ELR (cell line): ENCODE measurements at regions not wholly inside any gene's neighbourhood (a gene's known extent, or its start where the extent isn't known, plus 50 kb on each side); places are given as distances from the start of the nearest gene placed in this dataset.
"Not testable (repeated sequence)": the region's sequence is repeated elsewhere in the genome, so short reads cannot be mapped to it uniquely, and the experiment has no call there.

ENCODE experiments used
- DNase-seq: peaks from one replicate; pipeline ENCODE4 v3.0.0-alpha.2; 2015; ENCODE audit warnings: low read depth

GRCh38 chr4:128566693-128567092, 242.8 kb upstream of the JADE1 start:
- DNase-seq: peak; percentile 24

DNA sequence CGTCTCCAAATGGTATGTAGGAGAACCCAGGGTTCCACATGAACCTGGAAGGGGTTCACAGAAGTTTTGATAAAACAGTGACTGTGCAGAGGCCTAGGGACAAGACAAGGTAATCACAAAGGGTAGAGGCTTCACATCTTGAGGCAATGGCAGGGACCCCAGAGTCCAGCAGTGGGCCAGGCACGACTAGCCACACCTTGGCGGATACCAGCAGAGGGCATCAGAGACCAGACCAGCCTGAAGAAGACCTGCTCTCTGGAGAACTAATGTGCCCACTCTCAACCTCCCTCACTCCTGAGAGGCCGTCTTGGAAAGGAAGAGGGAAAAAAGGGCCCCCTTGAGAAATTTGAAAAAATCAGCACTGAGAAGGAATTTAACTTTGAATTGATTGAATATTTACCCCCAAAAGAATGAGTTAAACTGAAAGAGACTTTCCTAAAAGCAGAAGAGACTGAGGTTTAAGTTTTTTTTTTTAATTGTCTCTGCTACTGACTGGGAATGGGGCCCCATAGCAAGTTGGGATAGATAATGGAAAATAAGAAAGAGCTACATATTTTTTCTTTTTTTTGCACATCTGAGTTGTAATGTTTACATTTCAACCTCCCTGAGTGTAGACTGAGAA, 243.8 kb upstream of the JADE1 start:
- peak; percentile 67 for DNase-seq

DNA sequence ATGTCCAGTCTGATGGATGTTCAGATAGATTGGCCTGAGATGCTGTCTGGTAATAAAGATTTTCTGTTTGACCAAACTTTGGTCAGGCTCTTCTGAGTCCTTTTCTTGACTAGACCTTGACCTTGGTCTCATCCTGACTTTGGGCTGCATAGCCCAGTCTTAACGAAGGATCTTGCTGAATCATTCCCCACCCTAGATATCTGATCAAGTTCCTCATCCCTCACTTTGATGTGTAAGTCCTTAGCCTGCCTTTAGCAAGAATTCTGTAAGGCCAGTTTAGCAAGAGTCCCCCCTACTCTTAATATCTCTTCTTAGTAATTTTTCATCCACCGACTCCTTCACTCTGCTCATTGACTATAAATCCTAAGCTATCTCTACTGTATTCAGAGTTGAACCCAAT, 244.4 kb upstream of the JADE1 start:
- no peak for DNase-seq

DNA sequence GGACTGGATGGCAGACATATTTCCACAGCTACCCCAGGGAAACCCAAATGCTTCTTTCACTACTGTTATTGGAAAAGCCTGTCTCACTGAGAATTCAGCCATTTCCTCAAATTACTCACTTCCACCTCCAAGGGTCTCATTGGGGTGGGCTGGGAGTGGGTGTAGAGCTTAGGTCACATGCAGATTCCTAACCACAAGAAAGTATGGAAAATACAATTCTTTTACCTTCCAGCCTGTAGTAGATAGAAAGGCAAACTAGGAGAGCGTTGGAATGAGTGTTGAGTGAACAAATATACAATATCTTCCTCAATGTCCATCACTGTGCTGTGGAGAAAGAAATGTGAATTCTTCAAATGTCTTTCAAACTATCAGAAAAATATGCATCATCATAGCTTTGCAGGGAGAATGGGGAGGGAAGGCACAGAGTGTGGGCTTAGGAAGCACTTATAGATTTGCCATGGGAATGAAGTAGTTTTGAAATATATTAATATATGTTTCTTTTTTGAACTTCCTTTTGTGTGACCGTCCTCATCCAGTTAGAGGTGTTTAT, 245.3 kb upstream of the JADE1 start:
- DNase-seq: no peak

DNA sequence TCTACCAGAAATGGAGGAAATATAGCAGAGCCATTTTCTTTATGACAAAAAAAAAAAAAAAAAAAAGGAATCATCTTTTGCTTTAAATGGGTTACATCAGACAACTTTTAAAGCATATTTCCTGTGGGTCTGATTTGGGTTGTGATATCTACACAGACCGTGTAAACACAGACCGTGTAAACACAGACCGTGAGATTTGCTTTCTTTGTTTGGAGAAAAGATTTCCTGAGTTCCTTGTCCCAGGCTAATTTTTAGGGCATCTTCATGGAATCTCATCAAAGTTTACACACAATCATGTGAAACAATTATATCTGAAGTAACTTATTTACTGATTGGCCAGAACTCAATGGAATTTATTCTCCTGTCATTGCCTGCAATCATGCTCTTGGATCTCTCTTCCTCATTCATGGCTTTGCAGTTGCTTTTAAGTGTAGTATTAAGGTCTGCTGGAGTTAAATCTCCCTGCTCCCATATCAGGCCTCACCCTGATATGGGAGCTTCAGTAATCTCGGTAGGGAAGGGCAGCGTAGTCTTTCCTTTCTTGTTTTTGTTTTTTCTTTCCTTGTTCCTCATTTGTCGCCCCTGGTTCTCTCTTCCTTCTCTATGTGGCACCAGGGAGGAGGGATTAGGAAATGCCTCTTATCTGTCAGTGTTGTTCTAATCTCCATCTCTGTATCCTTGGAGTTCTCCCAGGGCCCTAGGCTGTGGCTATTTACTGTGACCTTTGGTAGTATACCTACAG, 248.6 kb upstream of the JADE1 start:
- no peak for DNase-seq

GRCh38 chr4:128558896-128559679, 250.4 kb upstream of the JADE1 start:
- DNase-seq: peak; percentile 71

- no peak for DNase-seq
Measured at GRCh38 chr4:128556756-128557155, 252.7 kb upstream of the JADE1 start.

- DNase-seq: no peak
Measured at GRCh38 chr4:128553686-128554515, 255.6 kb upstream of the JADE1 start.

DNA sequence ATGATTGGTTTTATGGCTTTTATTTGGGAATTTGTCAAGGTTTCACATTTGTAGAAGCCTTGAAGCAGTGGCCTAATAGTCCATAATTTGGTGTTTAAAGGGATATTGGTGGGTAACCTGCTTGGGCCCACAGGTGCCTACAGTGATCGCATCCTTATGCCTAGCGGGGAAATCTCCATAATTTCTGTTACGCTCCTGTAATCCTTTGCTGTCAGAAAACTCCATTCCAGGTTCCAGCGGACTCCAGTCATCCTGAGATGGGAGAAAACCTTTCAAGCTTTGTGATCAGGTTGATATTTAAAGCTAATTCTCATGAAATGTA, 257.0 kb upstream of the JADE1 start:
- DNase-seq: no peak

GRCh38 chr4:128551280-128551679, 258.2 kb upstream of the JADE1 start:
- DNase-seq: no peak

GRCh38 chr4:128550060-128550459, 259.4 kb upstream of the JADE1 start:
- DNase-seq: no peak

GRCh38 chr4:128549636-128550035, 259.9 kb upstream of the JADE1 start:
- DNase-seq: no peak

- no peak for DNase-seq
Measured at GRCh38 chr4:128548381-128548780, 260.8 kb upstream of the PGRMC2 start.

DNA sequence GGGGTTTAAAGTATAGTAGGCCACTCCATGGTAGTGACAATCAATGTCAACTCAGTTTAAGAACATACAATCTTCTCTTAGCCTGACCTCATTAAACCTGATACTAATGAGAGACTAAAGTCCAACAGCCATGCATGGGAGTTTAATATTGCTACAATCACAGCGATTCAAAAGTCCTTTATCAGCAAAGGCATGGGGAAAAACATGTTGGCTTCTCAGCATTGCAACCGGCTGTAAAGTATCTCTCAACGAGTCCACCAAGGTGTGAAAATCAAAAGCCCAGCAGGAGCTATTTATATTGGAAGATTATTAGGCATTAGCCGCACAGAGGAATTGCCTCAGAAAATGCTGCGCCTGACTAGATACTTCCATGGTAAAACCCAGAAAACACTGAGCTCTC, 256.7 kb upstream of the PGRMC2 start:
- DNase-seq: no peak

DNA sequence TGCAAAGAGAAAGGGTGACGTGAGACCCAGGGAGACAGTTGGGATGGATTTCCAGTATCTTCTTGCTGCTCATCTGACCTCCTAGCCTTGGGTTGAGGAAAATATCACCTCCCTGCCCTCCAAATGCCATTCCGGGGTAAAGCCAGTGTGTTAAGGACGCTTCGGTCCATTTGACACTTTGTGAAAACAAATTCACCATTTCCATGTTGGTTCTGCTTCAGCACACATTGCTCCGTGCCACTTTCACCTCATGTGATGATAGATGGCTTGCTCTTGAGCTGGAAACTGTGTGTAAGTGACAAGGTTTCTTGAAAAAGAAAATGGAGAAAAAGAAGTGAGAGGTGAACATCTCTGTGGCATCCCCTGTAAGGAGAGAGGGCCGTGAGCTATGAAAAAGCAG, 256.1 kb upstream of the PGRMC2 start:
- DNase-seq: no peak

- DNase-seq: peak; percentile 18
Measured at GRCh38 chr4:128542047-128542446, 254.4 kb upstream of the PGRMC2 start.

DNA sequence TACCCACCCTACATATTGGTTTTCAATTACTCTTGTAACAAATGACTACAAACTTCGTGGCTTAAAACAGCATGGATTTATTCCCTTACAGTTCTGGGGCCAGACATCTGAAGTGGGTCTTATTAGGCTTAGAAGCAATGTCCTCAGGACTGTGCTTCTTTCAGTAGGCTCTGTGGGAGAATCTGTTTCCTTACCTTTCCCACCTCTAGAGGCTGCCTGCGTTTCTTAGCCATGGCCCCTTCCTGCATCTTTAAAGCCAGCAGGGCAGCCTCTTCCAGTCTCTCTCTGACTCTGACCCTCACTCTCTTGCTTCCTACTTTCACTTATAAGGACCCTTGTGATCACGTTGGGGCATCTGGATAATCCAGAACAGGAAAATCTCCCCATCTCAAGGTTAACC, 252.5 kb upstream of the PGRMC2 start:
- DNase-seq: no peak

DNA sequence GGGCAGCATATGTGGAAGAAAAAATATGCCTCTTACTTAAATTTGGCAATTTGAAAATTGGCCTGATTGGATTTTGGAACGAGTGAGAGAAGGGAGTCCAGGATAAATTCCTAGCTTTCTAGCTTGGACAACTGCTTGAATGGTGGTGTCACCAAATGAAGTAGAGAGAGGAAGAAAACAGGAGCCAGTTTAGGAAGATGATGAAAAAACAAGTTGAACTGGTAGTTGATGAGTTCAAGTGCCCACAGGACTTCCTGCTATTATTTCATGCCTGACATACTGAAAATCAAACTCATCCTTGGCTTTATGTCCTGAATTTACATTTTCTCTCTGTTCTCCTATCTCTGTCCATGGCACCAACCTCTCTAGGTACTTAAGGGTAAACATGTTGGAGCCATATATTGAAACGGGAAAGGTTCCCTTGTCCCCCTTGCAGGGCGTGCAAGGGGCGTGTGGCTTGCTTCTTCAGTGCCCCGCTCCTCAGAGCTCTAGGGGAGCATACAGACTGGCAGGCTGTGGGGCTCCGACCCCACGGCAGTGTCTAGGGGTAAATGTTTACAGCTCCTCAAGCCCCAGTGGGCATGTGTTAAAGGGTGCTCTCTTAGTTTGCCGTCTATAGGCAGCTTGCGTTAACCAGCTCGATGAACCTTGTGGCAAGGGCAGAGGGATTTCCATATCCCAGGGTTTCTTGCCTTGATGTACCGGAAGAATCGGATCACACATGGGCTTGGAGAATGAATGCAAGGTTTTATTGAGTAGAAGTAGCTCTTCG, 250.7 kb upstream of the PGRMC2 start:
- DNase-seq: no peak

GRCh38 chr4:128536746-128537145, 249.1 kb upstream of the PGRMC2 start:
- DNase-seq: no peak

- DNase-seq: not testable (repeated sequence)
Measured at GRCh38 chr4:128535510-128535909, 247.9 kb upstream of the PGRMC2 start.
